ENCODE measurements at regions not wholly inside any gene's neighbourhood (a gene's known extent, or its start where the extent isn't known, plus 50 kb on each side); places are given as distances from the start of the nearest gene placed in this dataset.

DNA sequence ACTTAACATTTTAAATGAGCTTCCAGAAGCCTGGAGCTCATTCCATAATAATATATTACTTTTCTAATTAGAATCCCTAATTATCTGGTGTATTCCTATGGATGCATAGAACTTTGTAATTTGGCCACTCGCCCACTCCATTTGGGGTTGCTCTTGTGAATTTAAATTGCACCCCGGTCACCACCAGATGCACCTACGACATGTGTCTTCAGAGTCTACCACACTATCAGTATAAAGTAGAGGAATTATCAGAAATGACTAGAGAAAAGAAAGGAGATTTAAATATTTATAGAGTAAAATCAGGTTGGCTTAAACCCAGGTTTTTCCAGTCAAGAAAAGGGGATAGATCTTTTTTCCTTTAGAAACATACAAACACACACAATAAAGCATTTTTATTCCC lies 145.8 kb upstream of the DCN start:
- TF ChIP-seq, protein P1, sequence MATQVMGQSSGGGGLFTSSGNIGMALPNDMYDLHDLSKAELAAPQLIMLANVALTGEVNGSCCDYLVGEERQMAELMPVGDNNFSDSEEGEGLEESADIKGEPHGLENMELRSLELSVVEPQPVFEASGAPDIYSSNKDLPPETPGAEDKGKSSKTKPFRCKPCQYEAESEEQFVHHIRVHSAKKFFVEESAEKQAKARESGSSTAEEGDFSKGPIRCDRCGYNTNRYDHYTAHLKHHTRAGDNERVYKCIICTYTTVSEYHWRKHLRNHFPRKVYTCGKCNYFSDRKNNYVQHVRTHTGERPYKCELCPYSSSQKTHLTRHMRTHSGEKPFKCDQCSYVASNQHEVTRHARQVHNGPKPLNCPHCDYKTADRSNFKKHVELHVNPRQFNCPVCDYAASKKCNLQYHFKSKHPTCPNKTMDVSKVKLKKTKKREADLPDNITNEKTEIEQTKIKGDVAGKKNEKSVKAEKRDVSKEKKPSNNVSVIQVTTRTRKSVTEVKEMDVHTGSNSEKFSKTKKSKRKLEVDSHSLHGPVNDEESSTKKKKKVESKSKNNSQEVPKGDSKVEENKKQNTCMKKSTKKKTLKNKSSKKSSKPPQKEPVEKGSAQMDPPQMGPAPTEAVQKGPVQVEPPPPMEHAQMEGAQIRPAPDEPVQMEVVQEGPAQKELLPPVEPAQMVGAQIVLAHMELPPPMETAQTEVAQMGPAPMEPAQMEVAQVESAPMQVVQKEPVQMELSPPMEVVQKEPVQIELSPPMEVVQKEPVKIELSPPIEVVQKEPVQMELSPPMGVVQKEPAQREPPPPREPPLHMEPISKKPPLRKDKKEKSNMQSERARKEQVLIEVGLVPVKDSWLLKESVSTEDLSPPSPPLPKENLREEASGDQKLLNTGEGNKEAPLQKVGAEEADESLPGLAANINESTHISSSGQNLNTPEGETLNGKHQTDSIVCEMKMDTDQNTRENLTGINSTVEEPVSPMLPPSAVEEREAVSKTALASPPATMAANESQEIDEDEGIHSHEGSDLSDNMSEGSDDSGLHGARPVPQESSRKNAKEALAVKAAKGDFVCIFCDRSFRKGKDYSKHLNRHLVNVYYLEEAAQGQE (IDR thresholded peaks at IDR 0.05; ENCODE audit: insufficient replicate concordance, low read depth), result no peak
- no peak for TF ChIP-seq POLR2AphosphoS5 (IDR thresholded peaks at IDR 0.05; ENCODE audit: low read depth)
- TF ChIP-seq SPI1 (IDR thresholded peaks at IDR 0.05; ENCODE audit: borderline replicate concordance, low read depth), result no peak
- no peak for TF ChIP-seq GABPA (IDR thresholded peaks at IDR 0.05; ENCODE audit: low read depth)
- TF ChIP-seq CTCF (IDR thresholded peaks at IDR 0.05; ENCODE audit: insufficient read depth, low read length), result no peak
- Histone ChIP-seq H3K4me3 (replicated peaks; ENCODE audit: insufficient read depth, low read length) (no peak overlapping the region), H3K27me3 (ENCODE audit: insufficient read depth, poor library complexity, severe bottlenecking) (no peaks in the 10 kb centered on the region), H3K27ac (replicated peaks) (no peak overlapping the region)
- DNase-seq (ENCODE audit: low read depth in 1 of 2, low spot score in 1 of 2), result no peak

DNA sequence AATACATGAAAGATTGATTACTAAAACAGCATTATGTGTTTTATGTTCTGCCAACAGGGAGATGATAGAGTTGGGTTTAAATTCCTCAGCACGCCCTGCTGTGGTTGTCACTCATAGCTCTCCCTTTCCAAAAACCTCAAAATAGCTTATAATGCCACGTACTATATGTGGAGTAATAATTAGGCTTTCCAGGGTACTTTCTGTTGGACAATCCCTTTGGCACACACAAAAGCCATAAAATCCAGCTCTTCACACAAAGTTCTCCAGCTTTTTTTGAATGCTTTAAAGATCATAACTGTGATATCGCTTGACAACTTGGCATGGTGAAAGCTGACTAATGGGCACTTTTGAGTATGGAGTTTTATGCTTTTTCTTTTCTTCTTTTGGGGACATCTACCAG lies 145.3 kb upstream of the DCN start:
- TF ChIP-seq, protein P1 (IDR thresholded peaks at IDR 0.05; ENCODE audit: insufficient replicate concordance, low read depth), result no peak
- TF ChIP-seq GABPA (IDR thresholded peaks at IDR 0.05; ENCODE audit: low read depth) (no peak), SPI1 (IDR thresholded peaks at IDR 0.05; ENCODE audit: borderline replicate concordance, low read depth) (no peak), CTCF (IDR thresholded peaks at IDR 0.05; ENCODE audit: insufficient read depth, low read length) (no peak), POLR2AphosphoS5 (IDR thresholded peaks at IDR 0.05; ENCODE audit: low read depth) (no peak)
- H3K27ac ChIP-seq (replicated peaks), result no peak overlapping the region
- no peak overlapping the region for H3K4me3 ChIP-seq (replicated peaks; ENCODE audit: insufficient read depth, low read length)
- no peak for DNase-seq (ENCODE audit: low read depth in 1 of 2, low spot score in 1 of 2)
- no peaks in the 10 kb centered on the region for H3K27me3 ChIP-seq (ENCODE audit: insufficient read depth, poor library complexity, severe bottlenecking)

DNA sequence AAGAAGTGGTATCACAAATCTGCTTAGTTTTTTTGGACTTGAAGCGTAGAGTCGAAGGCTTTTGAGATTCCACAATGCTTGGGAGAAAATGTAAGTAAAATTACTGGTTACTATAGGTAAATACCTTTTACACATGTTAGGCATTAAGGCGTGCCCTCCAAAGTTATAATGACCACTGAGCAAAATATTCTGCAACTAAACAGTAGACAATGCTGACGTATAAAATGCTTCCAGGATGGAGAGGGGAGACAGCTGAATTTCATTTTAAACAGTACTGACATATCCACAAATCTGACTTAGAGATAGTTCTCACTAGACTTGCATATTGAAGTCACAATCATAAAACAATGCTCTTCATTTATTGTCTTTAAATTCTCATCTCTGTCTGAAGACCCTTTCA lies 144.5 kb upstream of the DCN start:
- H3K27ac ChIP-seq (replicated peaks), result no peak overlapping the region
- no peak for TF ChIP-seq CTCF (IDR thresholded peaks at IDR 0.05; ENCODE audit: insufficient read depth, low read length)
- TF ChIP-seq GABPA (IDR thresholded peaks at IDR 0.05; ENCODE audit: low read depth), result no peak
- TF ChIP-seq SPI1 (IDR thresholded peaks at IDR 0.05; ENCODE audit: borderline replicate concordance, low read depth), result no peak
- no peak for TF ChIP-seq POLR2AphosphoS5 (IDR thresholded peaks at IDR 0.05; ENCODE audit: low read depth)
- TF ChIP-seq, protein P1 (IDR thresholded peaks at IDR 0.05; ENCODE audit: insufficient replicate concordance, low read depth), result no peak
- no peaks in the 10 kb centered on the region for H3K27me3 ChIP-seq (ENCODE audit: insufficient read depth, poor library complexity, severe bottlenecking)
- H3K4me3 ChIP-seq (replicated peaks; ENCODE audit: insufficient read depth, low read length), result no peak overlapping the region
- no peak for DNase-seq (ENCODE audit: low read depth in 1 of 2, low spot score in 1 of 2)
